Heart right ventricle (tissue), 16 donors: ENCODE measurements at regions not wholly inside any gene's neighbourhood (a gene's known extent, or its start where the extent isn't known, plus 50 kb on each side); places are given as distances from the start of the nearest gene placed in this dataset.

Source experiments
- ATAC-seq, 8 donors: fragments of 200-7000 bp; cut with Tn5 transposase; one replicate each; pipeline ENCODE4 v1.9.1; 2020; ENCODE audit warnings: mild to moderate bottlenecking in 8 of 8, moderate library complexity in 8 of 8, moderate number of reproducible peaks in 1 of 8
- DNase-seq, 2 donors: peaks; one replicate each; pipeline ENCODE4 v3.0.0-alpha.2; 2020
- H3K27ac ChIP-seq, 10 donors: fragments of 200-600 bp; sonication (generic) in 2 of 10; one replicate each; pipeline versions ENCODE4 v1.5.0 to v1.8.0; 2020 to 2022; ENCODE audit warnings: mild to moderate bottlenecking in 3 of 10
- H3K27me3 ChIP-seq, 7 donors: fragments of 200-600 bp; one replicate each; pipeline ENCODE4 v1.8.0; 2021 to 2022; ENCODE audit warnings: mild to moderate bottlenecking in 2 of 7
- H3K36me3 ChIP-seq, 9 donors: fragments of 200-600 bp; sonication (generic) in 1 of 9; one replicate each; pipeline versions ENCODE4 v1.5.0 to v1.8.0; 2020 to 2022; ENCODE audit warnings: mild to moderate bottlenecking in 2 of 9
- H3K4me1 ChIP-seq, 9 donors: fragments of 200-600 bp; sonication (generic) in 1 of 9; one replicate each; pipeline versions ENCODE4 v1.5.0 to v1.8.0; 2020 to 2022; ENCODE audit warnings: mild to moderate bottlenecking in 4 of 9
- H3K4me3 ChIP-seq, 10 donors: fragments of 200-600 bp; sonication (generic) in 2 of 10; one replicate each; pipeline versions ENCODE4 v1.5.0 to v1.8.0; 2020 to 2022; ENCODE audit warnings: mild to moderate bottlenecking in 7 of 10, moderate library complexity in 2 of 10
- H3K9me3 ChIP-seq, 11 donors: fragments of 200-600 bp in 10 of 11; sonication (generic) in 2 of 11; one replicate each; pipeline versions ENCODE4 v1.5.0 to v1.8.0; 2013 to 2022; ENCODE audit warnings: mild to moderate bottlenecking in 2 of 11, control low read depth in 1 of 11, moderate library complexity in 1 of 11
- WGBS, 2 donors: extraction: QIAGEN DNeasy Blood & Tissue Kit; methylation state at CpG; one replicate each; pipeline ENCODE4 v1.1.7; 2013; ENCODE audit warnings: inconsistent platforms in 1 of 2; 5-methylcytosine and 5-hydroxymethylcytosine counted together
- intact Hi-C, 10 donors: fragments of 100-400 bp; cut with DNase I; formaldehyde crosslinking; loops; one replicate each; pipeline versions ENCODE4 v1.11.1 to v1.14.2; 2022
- TF ChIP-seq, protein P1 (sequence below), 9 donors: fragments of 200-600 bp; sonication (generic) in 2 of 9; IDR thresholded peaks; one replicate each; pipeline versions ENCODE4 v1.5.0 to v1.8.0; 2021 to 2022; ENCODE audit warnings: antibody characterized with exemption in 9 of 9, mild to moderate bottlenecking in 5 of 9, moderate library complexity in 1 of 9
- donor health status: Arrhythmogenic right ventricular cardiomyopathy.
- donor health status: ischemic (EF 13 %, LVEDD 7.1; RV severe dilation, severe dysfunction).
- donor health status: healthy with polysubstance abuse.
- donor health status: DM: no; HTN: yes; CAD: no.
- donor health status: DM: no; HTN: no; CAD: no.
- donor health status: ischemic (EF 25% LVEDD 6.9; RV normal size, moderate dysfunction).
- donor health status: ischemic (EF 25% LVEDD 5.7; RV mildly dilated, moderate dysfunction).
- donor health status: healthy.
- donor health status: DM: yes; HTN: yes; CAD: no.
- donor health status: Ischemic cardiomyopathy.
- donor health status: ischemic (EF 35%, LVEDD 5.7; RV mildly dilated, moderate dysfunction).
- donor health status: nonischemic (EF 11% LVEDD 7.7; RV severe dilation, severe dysfunction).
- donor health status: DM: yes; HTN: yes; CAD: no.
- donor health status: PGD.
- donor health status: ischemic (EF 29% LVEDD 5.4; RV normal size, mild dysfunction).
- donor health status: nonischemic (EF 23%, LVEDD 6.1; RV moderate dilation, normal function).

DNA sequence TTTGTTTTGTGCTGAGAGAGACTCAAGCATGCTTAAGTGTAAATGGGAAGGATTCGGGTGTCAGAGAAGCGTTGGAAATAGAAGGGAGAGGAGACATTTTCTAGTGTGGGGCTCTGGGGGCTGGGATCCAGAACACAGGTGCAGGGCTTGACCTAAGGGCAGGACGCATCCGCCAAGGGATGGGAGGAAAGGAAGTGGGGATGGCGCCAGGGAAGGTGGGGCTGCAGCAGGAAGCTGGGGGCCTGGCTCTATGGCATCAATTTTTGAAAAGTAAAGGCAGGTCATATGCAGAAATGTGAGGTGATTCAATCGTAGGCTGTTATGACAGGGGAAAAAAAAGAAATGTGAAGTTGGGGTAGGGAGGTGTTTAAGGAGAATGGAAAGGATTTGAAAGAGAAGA lies 143.2 kb upstream of the SERTAD2 start:
- intact Hi-C loops = no loop called here
- H3K4me3 ChIP-seq = no peak overlapping the region
- H3K9me3 ChIP-seq = no peaks in the 10 kb centered on the region
- peaks cover 0 to 19% (median 5%) of the 10 kb centered on the region in 7 donors for H3K27me3 ChIP-seq
- TF ChIP-seq, protein P1, sequence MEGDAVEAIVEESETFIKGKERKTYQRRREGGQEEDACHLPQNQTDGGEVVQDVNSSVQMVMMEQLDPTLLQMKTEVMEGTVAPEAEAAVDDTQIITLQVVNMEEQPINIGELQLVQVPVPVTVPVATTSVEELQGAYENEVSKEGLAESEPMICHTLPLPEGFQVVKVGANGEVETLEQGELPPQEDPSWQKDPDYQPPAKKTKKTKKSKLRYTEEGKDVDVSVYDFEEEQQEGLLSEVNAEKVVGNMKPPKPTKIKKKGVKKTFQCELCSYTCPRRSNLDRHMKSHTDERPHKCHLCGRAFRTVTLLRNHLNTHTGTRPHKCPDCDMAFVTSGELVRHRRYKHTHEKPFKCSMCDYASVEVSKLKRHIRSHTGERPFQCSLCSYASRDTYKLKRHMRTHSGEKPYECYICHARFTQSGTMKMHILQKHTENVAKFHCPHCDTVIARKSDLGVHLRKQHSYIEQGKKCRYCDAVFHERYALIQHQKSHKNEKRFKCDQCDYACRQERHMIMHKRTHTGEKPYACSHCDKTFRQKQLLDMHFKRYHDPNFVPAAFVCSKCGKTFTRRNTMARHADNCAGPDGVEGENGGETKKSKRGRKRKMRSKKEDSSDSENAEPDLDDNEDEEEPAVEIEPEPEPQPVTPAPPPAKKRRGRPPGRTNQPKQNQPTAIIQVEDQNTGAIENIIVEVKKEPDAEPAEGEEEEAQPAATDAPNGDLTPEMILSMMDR (IDR thresholded peaks at IDR 0.05) = no peak
- H3K27ac ChIP-seq = no peak overlapping the region
- H3K36me3 ChIP-seq = no peaks in the 10 kb centered on the region
- ATAC-seq (no peak), DNase-seq (no peak)
- WGBS, 2 donors = 61 to 76% methylated on average over 6 of the region's 6 CpGs
- peaks cover 0 to 27% (median 4%) of the 10 kb centered on the region in 9 donors for H3K4me1 ChIP-seq

DNA sequence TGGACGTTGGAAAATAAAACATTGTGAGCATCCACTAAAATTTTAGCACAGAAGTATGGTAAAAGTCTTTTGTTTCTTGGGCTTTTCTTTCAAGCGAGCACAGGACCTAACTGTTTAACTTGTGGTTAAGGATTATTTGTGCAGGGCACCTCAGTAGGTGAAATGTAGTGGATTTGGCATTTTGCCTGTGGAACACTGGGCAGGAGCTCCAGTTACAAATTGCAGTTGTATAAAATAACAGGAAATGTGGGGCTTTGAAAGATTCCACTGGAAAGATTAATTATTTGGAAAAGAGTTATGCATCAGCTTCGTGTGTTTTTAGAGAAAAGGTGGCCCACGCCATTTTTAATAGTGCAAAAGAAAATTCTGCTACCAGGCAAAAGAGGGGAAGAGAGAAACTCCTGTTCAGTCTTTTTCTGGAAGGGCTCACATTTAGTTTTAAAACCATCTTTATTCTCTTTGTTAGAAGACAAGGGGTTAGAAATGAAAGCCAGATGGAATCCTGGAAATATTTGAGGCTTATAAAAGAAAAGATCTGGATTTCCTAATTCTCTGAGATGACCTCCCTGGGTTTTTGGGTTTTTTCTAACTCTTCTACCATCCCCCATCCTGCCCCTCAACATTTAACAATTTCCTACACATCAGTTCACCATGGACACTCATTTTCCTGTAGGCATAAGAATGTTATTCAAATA lies 144.3 kb upstream of the SERTAD2 start:
- Histone ChIP-seq H3K36me3 (no peaks in the 10 kb centered on the region), H3K9me3 (no peaks in the 10 kb centered on the region), H3K4me1 (peaks cover 0 to 27% (median 4%) of the 10 kb centered on the region in 9 donors), H3K4me3 (no peak overlapping the region), H3K27ac (no peak overlapping the region), H3K27me3 (peaks cover 0 to 19% (median 5%) of the 10 kb centered on the region in 7 donors)
- ATAC-seq (no peak), DNase-seq (no peak)
- TF ChIP-seq, protein P1 (IDR thresholded peaks at IDR 0.05) = no peak
- intact Hi-C loops = no loop called here
- WGBS, 2 donors = 70 to 76% methylated on average over 4 of the region's 4 CpGs

DNA sequence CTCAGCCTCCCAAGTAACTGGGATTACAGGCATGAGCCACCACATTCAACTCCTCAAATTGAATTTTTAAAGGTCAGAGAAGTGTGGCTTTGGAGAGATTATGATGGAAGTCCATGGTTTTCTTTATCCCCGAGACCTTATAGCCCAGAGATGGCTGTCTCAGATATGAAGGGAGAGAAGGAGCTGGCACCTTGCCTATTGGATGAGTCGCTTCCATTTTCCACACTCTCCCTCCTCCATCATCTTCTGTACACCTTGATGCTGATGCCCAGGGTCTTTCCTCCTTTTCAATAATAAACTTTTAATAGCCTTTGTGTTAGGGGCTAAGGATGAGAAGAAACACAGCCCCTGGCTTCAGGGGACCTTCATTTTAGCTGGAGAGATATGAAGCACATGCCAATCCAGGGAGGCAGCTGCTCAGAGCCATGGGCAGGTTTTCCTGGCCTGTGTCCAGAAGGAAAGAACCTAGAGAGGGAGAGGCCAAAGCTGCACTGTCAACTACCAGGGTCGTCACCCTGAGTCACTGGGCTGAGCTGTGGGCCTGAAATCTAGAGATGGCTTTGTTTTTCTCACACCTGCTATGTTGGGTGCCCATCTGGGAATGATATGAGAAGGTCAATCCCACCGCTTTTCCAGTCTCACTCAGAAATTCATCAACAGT lies 146.0 kb upstream of the SERTAD2 start:
- DNase-seq (no peak), ATAC-seq (no peak)
- Histone ChIP-seq H3K4me1 (peaks cover 0 to 21% (median 3%) of the 10 kb centered on the region in 9 donors), H3K27ac (no peak overlapping the region), H3K27me3 (peaks cover 0 to 12% (median 0%) of the 10 kb centered on the region in 7 donors), H3K36me3 (no peaks in the 10 kb centered on the region), H3K9me3 (no peaks in the 10 kb centered on the region), H3K4me3 (no peak overlapping the region)
- TF ChIP-seq, protein P1 (IDR thresholded peaks at IDR 0.05) = no peak
- 85 to 89% methylated on average over 4 of the region's 4 CpGs for WGBS, 2 donors
- intact Hi-C loops = no loop called here

DNA sequence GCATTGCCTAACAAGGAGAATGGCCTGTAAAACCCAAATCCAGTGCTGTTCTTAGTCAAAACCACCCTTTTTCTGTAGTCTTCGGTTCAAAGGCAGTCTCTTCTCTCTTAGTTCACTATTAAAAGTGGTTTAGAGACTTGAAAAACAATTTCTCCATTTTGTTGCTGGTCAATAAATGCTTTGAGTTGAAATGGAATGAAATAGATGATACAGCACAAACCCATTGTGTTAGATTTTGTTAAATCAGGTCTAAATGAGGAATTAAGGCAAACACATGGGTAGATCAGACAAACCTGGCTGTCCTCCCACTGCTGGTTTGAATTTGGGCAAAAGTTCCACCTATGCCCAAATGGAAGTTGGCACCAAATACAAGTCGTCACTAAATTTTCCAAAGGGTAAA lies 150.1 kb upstream of the SERTAD2 start:
- H3K4me3 ChIP-seq = no peak overlapping the region
- no peak for DNase-seq
- no peak for ATAC-seq
- H3K4me1 ChIP-seq = no peaks in the 10 kb centered on the region
- 89 to 95% methylated on average over 2 of the region's 2 CpGs for WGBS, 2 donors
- no peaks in the 10 kb centered on the region for H3K9me3 ChIP-seq
- H3K27ac ChIP-seq = no peak overlapping the region
- no peaks in the 10 kb centered on the region for H3K27me3 ChIP-seq
- intact Hi-C loops = no loop called here
- H3K36me3 ChIP-seq = no peaks in the 10 kb centered on the region
- TF ChIP-seq, protein P1 (IDR thresholded peaks at IDR 0.05) = no peak
